ENCODE measurements at regions not wholly inside any gene's neighbourhood (a gene's known extent, or its start where the extent isn't known, plus 50 kb on each side); places are given as distances from the start of the nearest gene placed in this dataset.

DNA sequence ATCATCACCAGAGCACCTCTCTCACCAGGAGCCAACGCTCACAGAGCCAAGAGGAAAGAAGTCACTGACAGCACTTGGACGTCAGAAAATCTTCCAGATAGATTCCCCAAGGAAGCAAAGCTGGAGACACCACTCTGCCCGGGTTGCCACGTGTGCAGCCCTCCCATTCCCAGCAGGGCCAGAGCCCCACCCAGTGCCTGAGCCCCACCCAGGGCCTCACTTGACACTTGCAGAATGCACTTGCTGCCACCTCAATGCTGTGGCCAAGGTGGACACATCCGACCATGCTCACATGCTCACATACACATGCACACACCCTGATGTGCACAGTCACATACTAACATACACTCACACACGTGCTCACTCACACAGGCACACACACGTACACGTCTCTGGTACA is 240.7 kb downstream of the RBFOX3 start:
- H3K9ac ChIP-seq (ENCODE audit: low read length): no peak overlapping the region
- H2AFZ ChIP-seq (ENCODE audit: low read depth, low read length, poor library complexity, severe bottlenecking): no peak overlapping the region
- no peak overlapping the region for H3K4me3 ChIP-seq (replicated peaks in 1 of 2; ENCODE audit: low read depth in 1 of 2, low read length in 2 of 2)
- intact Hi-C loops (cut with micrococcal nuclease): no loop called here
- no peaks in the 10 kb centered on the region for H3K9me2 ChIP-seq (ENCODE audit: insufficient read depth)
- DNase-seq (ENCODE audit: low read depth, low spot score): no peak
- POLR2A ChIA-PET: no interaction called here
- TF ChIP-seq CBX3 (IDR thresholded peaks at IDR 0.05; ENCODE audit: low read depth) (no peak), ZNF274 (IDR thresholded peaks at IDR 0.05; ENCODE audit: low read depth, low read length) (no peak)
- TF ChIP-seq, protein P1, sequence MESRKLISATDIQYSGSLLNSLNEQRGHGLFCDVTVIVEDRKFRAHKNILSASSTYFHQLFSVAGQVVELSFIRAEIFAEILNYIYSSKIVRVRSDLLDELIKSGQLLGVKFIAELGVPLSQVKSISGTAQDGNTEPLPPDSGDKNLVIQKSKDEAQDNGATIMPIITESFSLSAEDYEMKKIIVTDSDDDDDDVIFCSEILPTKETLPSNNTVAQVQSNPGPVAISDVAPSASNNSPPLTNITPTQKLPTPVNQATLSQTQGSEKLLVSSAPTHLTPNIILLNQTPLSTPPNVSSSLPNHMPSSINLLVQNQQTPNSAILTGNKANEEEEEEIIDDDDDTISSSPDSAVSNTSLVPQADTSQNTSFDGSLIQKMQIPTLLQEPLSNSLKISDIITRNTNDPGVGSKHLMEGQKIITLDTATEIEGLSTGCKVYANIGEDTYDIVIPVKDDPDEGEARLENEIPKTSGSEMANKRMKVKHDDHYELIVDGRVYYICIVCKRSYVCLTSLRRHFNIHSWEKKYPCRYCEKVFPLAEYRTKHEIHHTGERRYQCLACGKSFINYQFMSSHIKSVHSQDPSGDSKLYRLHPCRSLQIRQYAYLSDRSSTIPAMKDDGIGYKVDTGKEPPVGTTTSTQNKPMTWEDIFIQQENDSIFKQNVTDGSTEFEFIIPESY (IDR thresholded peaks at IDR 0.05; ENCODE audit: extremely low read depth, insufficient replicate concordance, low read length): no peak
- H3K27me3 ChIP-seq (ENCODE audit: insufficient read depth, low read length): peaks cover 57% of the 10 kb centered on the region
- no peak for ATAC-seq
- H4K20me1 ChIP-seq (ENCODE audit: insufficient read depth): no peaks in the 10 kb centered on the region
- H3K4me1 ChIP-seq (ENCODE audit: control insufficient read depth in 1 of 2, insufficient read depth in 2 of 2, low read length in 2 of 2): no peaks in the 10 kb centered on the region
- H3K27ac ChIP-seq (ENCODE audit: low read depth, low read length): no peak overlapping the region
- no peaks in the 10 kb centered on the region for H3K9me3 ChIP-seq (ENCODE audit: control insufficient read depth in 1 of 2, insufficient read depth in 1 of 2, low read depth in 1 of 2, low read length in 2 of 2)
- CTCF ChIA-PET: no interaction called here
- no peaks in the 10 kb centered on the region for H3K36me3 ChIP-seq (ENCODE audit: control insufficient read depth in 1 of 2, insufficient read depth in 2 of 2, low read length in 2 of 2)
- BruUV-seq (replicated peaks): no TSS peak
- H3K4me2 ChIP-seq (ENCODE audit: low read length): no peak overlapping the region
- H3K79me2 ChIP-seq (ENCODE audit: insufficient read depth, low read length): no peaks in the 10 kb centered on the region
- RAD21 ChIA-PET (ENCODE audit: low non-redundant PET in 1 of 2, low total read pairs in 2 of 2, uncharacterized antibody in 2 of 2, unreplicated experiment in 2 of 2): no interaction called here

DNA sequence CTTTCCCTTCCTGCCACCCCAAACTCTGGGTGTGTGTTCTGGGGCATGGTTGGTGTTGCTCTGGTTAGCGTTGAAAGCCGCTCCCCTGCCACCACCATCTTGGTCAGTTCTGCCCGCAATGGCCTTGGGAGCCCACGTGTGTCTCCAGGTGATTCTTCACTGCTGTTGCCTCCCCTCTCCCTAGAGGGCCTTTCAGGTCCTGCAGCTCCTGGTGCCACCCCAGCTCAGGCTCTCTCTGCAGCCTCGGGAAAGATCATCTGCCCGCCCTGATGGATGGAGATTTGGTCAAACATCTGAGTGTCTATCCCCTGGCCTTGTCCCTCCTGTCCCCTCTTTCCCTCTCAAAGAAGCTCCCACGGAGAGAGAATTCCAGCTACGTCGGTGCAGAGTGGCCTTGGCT is 241.3 kb downstream of the RBFOX3 start:
- intact Hi-C loops (cut with micrococcal nuclease): no loop called here
- Histone ChIP-seq H3K4me2 (ENCODE audit: low read length) (no peak overlapping the region), H3K4me3 (replicated peaks in 1 of 2; ENCODE audit: low read depth in 1 of 2, low read length in 2 of 2) (no peak overlapping the region), H3K27me3 (ENCODE audit: insufficient read depth, low read length) (peaks cover 57% of the 10 kb centered on the region), H2AFZ (ENCODE audit: low read depth, low read length, poor library complexity, severe bottlenecking) (no peak overlapping the region), H3K9me2 (ENCODE audit: insufficient read depth) (no peaks in the 10 kb centered on the region), H3K9ac (ENCODE audit: low read length) (no peak overlapping the region), H3K4me1 (ENCODE audit: control insufficient read depth in 1 of 2, insufficient read depth in 2 of 2, low read length in 2 of 2) (no peaks in the 10 kb centered on the region), H3K79me2 (ENCODE audit: insufficient read depth, low read length) (no peaks in the 10 kb centered on the region), H3K9me3 (ENCODE audit: control insufficient read depth in 1 of 2, insufficient read depth in 1 of 2, low read depth in 1 of 2, low read length in 2 of 2) (no peaks in the 10 kb centered on the region), H3K36me3 (ENCODE audit: control insufficient read depth in 1 of 2, insufficient read depth in 2 of 2, low read length in 2 of 2) (no peaks in the 10 kb centered on the region), H4K20me1 (ENCODE audit: insufficient read depth) (no peaks in the 10 kb centered on the region), H3K27ac (ENCODE audit: low read depth, low read length) (no peak overlapping the region)
- ATAC-seq (peak; percentile 66), DNase-seq (ENCODE audit: low read depth, low spot score) (no peak)
- BruUV-seq (replicated peaks): no TSS peak
- POLR2A ChIA-PET: no interaction called here
- RAD21 ChIA-PET (ENCODE audit: low non-redundant PET in 1 of 2, low total read pairs in 2 of 2, uncharacterized antibody in 2 of 2, unreplicated experiment in 2 of 2): no interaction called here
- CTCF ChIA-PET: interaction anchor here (0.6 kb wide), 2 partner anchors 12 to 376 kb away, joined by 3 to 5 read pairs; no protein-coding TSS in a partner anchor
- no peak for TF ChIP-seq FOSL1 (IDR thresholded peaks at IDR 0.05; ENCODE audit: low read depth)
- 0 out of 6 replicates have a peak, but pooled peaks of 1 of the 3 experiments have one; percentile 4 for TF ChIP-seq CTCF (IDR thresholded peaks at IDR 0.05 in 2 of 3, conservative IDR thresholded peaks at IDR 0.05 in 1 of 3; ENCODE audit: borderline replicate concordance in 1 of 3, insufficient read depth in 1 of 3, low read depth in 2 of 3, low read length in 2 of 3)
